Activated T-helper 9 cell treated with anti-CD3 and anti-CD28 coated beads, Interleukin-2, amount 50 U/mL, for 16 hours (primary cell): ENCODE measurements at regions not wholly inside any gene's neighbourhood (a gene's known extent, or its start where the extent isn't known, plus 50 kb on each side); places are given as distances from the start of the nearest gene placed in this dataset.

Source experiments
- DNase-seq: peaks from one replicate; pipeline ENCODE4 v3.0.0-alpha.2; 2020; ENCODE audit warnings: low read depth

DNA sequence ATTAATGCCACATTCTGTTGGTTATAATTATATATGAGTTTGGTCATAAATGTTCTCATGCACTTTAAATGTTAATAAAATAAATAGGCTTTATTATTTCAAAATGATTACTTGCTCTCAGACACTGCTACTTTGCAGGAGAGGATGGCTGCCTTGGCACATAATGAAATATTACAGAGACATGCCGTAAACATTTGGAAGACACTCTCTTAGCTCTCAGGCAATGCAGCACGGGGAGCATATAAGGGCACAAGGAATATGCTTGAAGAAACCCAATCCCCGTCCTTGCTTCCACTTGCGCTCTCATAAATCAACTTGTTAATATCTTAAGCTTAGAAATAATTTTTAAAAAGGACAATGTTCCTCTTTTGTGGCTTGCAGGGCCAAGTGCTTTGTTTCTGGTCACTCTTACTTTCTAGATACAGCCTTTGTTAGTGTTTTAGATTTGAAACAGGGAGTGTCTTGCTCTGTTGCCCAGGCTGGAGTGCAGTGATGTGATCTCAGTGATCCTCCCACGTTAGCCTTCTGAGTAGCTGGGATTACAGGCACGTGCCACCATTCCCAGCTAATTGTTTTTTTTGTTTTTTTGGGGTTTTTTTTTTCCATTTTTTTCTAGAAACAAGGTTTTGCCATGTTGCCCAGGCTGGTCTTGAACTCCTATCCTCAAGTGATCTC lies 445.0 kb downstream of the SPRY1 start:
- DNase-seq = no peak

DNA sequence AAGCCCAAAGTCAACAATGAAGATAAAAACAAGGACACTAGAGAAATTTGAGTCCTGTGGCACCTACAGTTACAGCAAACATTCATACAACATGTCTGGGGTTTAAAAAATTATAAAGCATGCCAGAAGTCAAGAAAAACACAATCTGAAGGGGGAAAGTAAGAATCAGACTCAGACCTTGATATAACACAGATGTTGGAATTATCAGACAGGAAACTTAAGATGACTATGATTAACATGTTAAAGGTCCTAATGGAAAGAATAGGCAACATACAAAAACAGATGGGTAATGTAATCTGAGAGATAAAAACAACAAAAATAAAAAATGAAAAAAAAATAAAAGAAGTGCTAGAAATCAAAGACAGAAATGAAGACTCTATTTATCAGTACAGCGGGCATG lies 446.5 kb downstream of the SPRY1 start:
- no peak for DNase-seq

DNA sequence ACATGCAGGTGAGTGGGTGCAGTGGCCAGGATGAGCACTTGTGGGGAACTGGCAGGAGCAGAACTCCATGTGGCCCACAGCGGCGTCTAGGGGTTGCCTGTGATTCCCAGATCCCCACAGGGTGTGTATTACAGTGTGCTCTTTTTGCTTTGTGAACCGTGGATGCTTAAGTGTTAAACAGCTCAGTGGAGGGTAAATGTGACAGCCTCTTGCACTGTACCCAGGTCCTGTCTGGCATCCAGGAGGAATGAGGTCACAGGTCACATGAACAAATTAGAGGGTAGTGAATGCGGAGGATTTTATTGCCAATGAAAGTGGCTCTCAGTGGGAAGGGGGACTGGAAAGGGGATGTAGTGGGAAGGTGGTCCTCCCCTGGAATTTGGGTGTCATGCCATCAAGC lies 447.8 kb downstream of the SPRY1 start:
- DNase-seq = no peak

DNA sequence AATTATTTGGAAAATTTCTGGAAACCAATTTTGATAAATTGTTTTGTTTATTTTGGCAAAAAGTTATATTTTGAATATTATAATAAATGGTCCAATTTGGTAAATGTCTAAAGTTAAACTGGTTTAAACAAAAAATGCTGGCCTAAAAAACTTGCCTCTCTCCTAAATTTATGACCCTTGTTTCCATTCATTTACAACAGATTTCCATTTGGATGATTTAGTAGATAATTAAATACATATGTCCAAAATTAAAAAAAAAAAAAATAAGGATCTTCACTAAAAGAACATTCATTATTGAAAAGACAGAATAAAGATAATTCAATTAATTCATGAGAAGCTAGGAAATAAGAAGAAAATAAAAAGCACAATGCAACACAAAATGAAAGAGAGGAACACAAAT lies 449.5 kb downstream of the SPRY1 start:
- DNase-seq = no peak

DNA sequence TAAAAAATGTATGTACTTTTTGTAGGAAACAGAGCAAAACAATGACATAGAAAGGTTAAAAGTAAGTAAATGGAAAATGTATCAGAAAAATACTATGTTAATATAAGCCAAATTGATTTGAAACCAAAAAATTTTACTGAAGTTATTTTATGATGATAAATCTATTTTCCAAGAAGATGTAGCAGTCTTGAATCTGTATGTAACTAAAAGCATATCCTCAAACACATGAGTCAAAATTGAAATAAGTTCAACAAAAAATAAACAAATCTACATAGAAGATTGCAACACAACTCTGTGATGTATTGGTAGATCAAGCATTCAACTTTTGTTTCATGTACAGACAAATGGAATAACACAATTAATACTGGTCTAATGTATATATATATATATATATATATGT lies 450.0 kb downstream of the SPRY1 start:
- DNase-seq = no peak

DNA sequence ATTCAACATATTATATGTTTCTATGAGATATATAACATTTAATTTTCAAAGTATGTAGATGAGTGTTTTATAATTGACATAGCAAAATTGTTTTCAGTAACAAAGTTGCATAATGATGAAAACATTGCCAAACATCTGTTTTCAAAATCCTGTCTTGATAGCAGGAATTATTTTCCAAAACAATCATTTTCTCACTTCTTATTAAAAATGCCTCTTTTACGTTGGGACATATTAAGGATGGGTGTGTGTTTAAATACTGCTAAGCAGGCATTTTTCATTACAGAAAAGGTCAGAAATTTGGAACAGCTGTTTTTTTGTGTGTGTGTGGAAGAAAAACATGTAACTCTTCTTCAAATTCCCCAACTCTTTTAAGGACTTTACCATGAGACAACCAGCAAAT lies 452.0 kb downstream of the SPRY1 start:
- no peak for DNase-seq

DNA sequence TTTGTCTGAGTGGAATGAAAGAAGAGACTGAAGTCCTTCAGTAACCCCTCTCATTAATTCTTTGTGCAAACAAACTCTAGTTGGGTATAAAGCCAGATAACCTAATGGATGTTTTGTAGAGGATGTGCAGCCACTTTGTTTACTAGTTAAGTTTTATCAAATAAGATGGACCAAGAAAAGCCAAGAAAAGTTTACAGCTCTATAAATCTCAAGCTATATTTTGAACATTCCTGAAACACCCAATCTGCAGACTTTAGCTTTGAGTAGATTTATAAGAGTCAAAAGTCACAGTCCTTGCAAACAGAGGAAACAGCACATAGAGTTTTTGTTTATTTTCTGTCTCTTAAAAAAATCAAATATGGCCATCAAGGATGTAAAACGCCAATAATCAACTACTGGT lies 452.9 kb downstream of the SPRY1 start:
- DNase-seq = no peak

DNA sequence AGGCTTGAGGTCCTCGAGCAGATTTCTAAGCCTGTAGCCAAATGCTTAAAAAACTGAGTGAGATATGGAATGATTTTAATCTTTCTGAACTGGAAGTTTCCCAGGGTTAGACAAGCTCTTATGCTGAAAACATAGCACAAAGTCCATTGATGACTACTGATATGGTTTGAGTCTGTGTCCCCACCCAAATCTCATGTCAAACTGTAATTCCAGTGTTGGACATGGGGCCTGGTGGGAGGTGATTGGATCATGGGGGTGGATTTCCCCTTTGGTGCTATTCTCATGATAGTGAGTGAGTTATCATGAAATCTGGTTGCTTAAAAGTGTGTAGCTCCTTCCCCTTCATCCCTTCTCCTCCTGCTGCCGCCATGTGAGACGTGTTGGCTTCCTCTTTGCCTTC lies 454.9 kb downstream of the SPRY1 start:
- DNase-seq = no peak

DNA sequence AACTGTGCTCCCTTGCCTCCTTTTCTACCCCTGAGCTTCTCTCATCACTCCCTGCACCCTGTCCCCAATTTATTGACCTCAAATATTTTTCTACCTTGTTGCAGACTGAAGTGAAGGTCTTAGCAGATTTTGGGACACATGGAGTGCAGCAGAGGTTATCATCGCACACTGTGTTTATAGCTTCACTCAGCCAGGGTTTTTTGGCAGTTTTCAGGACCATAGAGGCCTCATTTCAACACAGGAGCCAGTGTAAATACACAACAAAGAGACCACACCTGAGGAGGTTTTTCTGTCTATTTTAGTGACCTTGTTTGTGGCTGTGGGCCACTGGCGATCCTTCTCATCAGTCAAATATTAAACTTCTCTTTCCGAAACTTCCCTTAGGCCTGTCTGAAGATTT lies 457.1 kb downstream of the SPRY1 start:
- no peak for DNase-seq

DNA sequence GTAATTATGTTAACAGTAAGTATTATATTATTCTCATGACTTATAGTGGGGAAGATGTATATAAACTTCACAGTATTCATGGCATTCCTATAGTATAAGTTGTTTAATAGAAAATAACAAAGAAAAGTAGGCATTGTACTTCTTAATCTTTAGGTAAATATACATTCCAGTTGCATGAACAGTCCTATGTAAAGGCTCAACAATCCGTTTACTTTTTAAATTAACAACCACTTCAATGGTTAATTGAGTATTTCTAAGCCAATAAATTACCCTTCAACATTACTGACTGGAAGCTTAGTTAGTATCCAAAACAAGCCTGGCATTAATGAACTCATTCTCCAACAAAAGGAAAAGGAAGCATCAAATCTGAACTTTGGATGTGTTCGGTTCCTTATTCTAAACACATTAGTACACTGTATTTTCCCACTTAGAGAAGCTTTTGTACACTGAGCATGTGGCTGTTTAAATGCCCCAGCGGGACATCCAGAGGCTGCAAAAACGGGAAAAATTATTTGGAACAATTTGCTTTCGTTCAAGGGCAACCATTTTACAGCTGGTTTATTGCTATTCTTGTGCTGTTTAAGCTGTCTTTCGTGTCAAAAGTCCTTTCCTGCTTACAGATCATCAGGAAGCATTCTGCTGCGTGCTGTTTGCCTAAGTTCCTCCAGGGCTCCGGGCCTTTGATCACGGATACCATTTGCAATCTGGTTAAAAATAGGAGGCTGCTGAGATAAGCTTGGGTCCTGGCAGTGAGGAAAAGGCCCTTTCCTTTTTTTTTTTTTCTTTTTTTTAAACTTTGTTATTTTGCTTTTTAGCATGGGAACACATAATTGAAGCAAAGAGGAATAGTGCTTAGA lies 460.3 kb downstream of the SPRY1 start:
- no peak for DNase-seq

DNA sequence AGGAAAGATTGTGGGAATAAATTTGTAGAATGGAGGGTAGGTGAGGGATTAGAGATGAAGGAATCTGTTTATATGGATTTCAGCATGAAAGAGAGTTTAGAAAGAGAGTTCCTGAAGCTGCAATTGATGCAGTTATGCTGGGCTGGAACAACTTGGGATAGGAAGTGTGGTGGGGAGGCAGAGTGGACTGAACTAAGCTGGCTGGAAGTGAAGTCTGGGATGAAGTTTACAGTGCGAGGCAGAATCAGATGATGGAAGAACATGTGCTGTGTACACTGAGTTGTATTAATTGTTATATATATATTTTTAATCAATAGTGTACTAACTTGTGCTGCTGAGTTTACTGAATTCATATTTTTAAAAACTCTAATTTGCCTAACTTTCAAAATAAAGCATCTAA lies 461.9 kb downstream of the SPRY1 start:
- DNase-seq = no peak

DNA sequence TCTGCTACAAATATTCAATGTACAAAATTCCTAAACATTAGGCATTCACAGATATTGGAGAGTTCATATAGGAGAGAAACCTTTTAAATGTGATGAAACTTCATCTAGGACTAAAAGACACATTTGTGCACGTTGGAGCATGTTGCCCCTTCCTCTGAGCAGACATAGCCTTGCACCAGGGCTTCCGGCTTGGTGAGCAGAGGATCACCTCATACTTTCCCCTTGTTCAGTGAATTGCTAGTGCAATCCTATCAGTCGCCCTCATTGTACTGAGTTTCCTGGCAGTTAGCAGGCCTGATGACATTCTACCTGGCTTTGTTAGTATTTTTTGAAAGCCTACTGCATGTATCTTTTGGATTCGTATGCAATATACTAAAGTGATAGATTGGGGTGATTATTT lies 466.2 kb downstream of the SPRY1 start:
- DNase-seq = no peak

DNA sequence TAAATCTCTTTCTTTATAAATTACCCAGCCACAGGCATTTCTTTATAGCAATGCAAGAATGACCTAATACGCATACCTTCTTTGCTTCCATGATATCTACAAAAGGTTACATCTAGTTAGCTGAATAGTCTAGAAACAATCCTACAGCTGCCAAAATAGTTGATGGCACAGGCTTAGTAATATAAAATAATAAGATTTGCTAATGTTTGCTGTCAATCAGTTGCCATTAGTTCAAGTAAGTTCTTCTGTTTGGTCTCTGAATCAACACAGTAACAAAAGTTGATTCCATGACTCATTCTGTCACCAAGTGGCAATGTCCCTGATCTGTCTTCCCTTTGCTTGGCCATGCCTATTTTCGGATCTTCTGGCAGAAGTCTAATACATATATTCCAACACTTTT lies 470.2 kb downstream of the SPRY1 start:
- DNase-seq = no peak

DNA sequence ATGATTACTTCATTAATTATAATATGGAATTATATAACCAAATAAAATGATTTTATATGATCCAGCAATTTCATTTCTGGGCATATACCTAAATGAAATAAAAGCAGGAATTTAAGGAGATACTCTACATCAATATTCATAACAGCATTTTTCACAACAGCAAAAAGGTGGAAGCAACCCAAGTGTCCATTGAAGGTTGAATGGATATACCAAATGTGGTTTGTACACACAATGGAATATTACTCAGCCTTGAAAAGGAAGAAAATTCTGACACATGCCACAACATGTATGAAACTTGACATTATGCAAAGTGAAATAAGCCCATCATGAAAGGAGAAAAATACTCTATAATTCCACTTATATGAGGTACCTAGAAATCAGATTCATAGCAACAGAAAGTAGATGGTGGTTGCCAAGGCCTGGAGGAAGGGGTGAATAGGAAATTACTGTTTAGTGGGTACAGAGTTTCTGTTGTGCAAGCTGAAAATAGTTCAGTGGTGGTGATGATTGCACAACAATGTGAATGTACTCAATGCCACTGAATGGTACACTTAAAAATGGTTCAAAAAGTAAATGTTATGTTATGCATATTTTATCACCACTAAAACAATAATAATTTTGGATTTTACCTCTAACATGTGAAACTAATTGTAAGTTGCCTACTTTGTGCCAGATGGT lies 471.5 kb downstream of the SPRY1 start:
- no peak for DNase-seq

DNA sequence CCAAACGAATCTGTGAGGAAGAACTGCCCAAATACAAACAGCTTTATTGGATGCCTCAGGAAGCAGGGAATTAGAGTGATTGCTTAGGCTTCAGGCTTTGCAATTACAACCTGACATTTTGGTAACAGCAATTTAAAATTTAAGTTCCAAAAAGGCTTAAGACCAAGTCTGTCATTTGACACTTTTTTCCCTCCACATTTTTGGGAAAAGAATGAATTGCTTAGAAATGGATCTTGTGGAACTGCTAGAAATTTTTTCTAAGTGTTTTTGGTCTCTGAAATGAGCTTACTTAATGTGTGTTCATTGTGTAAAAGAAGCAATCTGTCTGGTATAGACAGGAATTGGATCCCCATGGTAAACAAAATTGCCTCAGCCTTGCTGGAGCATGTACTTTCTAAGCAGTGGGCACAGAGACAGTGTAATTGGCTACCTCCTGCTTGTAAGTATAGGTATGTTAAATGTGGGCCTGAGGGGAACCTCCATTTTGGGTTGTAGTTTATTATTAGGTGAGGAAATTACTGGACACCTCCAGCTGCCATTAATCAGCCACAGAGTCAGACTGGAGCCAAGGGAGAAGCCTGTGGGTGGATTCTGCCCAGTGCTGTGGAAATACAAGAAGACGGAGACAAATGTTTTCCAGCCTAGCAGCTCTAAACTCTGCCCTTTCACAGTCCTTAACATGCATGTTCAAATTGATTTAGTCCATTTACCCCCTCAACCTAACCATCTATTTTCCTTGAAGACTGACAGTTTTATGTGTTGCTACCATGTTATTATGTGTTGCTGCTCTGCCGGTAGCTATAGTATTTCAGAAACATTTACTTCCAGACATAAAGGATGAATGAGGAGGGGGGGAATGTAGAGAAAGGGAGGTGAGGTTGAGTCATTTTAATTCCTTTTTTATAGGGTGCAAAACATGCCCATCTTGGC lies 473.0 kb downstream of the SPRY1 start:
- no peak for DNase-seq

DNA sequence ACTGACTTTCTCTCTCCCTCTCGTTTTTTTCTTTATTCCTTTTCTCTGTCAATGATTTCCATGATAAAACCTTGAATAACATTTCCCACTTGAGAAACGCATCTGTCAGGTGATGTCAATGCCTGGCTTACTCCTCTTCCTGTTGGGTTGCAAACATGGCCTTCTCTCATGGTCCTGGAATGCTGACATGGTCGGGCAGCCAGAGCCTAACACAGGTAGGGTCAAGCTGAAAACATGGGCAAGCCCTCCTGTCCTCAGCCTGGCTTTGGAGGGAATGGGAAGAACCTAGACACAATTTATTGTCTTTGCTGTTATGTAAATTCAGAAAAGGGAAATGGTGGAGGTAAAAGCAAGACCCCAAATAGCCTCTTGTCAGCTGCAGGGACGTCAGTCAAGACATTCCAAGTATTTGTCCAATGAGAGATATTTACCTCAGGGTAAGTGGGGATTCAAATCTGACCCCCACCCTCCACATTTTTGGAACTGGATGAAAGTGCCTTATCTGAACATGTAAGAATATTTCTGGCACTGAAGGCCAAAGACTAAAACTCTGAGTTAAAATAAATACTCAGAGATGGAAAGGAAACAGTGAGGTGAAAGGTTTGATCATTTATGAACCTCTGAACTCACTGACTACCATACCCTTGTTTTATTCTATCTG lies 473.8 kb downstream of the SPRY1 start:
- DNase-seq = no peak

DNA sequence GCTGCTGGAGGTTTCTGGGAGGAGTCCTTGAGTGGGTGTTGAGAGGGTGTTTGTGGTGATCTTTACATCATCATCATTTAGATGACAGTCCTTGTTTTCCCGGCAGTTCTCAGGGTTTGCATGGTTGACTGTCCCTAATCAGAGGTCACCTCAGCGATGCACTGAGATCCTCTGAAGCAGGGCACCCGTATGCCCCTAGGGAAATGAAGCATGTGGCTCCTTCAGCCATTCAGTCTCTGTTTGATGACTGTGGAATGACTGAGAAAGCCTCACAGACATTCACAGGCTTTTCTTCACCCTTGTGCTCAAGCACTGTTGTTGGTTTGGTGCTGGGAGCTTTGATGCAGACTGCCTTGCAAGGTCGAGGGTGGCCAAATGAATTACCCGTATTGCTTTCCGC lies 474.7 kb downstream of the SPRY1 start:
- DNase-seq = no peak

DNA sequence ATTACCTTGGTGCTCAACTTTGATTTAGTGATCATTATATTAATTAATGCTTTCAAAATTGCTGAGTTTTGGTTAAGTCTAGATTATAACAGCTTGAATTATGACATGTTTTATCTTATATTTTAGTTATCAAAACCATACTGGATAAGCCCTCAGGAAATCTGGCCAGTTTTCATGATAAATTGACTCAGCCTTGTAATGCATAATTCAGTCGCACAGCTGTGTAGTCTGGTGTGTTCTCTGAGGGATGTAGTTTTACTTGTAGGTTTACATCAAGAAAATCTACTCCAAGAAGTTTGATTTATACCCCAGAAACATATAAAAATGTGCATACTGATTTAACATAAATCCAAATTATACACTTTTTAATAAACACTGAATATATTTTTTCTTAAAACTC lies 477.5 kb downstream of the SPRY1 start:
- DNase-seq = no peak

DNA sequence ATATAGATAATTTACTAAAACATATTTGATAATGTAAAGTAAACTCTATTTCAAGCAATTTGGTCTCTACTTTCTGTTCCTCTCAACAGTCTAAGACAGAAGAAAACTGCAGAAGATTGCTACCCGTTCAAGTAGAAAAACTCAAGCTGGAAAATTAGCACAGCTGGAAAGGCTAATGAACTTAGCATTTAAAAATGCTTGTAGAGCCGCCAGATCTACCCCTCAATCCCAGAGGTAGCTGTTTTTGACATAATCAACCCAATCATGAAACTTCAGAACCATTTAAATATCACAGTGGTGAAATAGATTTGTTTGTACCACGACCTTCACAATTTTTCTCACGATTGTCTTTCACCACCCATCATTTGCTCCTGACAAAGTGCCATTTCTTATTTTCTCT lies 479.5 kb downstream of the SPRY1 start:
- no peak for DNase-seq

DNA sequence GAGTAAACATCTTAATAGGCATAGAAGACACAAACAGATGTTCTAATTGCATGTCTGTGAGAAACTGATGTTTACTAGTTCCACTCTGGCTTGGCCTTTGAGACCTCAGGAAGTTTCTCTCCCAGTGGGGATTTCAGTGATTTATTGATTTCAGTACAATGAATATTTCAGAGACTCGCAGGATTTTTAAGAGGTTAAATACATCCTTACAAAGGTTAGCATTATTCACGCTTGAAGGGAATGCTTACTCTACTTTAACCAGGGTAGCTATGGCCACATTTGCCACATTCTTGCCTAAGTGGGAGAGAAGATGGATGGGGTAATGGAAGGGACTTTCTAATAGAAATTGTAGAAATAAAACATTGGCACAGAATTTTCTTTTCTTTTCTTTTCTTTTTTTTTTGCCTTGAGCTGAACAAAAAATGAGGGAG lies 480.1 kb downstream of the SPRY1 start:
- no peak for DNase-seq

DNA sequence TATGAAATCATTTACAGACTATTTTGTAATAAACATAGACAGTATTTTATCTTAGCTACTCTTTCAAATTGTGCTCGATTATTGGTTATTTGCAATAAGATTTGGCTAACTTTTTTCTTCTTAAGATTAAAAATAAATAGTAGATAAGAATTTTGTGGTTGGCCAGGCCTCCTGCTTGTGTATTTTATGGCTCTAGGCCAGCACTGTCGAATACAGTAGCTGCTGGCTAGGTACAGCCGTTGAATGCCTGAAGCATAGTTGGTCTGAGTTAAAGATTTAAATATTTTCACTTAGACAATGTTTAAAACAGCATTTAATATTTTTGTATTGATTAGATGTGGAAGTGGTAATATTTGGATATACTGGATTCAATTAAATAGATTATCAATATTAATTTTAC lies 481.0 kb downstream of the SPRY1 start:
- DNase-seq = no peak

DNA sequence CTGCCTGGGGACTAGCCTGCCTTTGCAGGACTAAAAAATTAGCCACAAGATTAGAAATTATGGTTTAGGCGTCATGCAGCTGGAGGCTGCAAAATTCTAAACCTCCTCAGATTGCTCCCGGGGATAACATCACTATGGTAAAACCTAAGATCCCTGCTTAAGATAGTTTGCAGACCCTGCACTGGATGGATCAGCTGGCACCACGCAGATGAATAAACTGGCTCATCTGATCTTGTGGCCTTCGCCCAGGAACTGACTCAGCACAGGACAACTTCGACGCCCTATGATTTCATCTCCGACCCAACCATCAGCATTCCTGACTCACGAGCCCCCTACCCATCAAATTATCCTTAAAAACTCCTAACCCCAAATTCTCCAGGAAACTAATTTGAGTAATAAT lies 482.4 kb downstream of the SPRY1 start:
- no peak for DNase-seq
